Transverse colon (tissue), 3 donors: ENCODE measurements at regions not wholly inside any gene's neighbourhood (a gene's known extent, or its start where the extent isn't known, plus 50 kb on each side); places are given as distances from the start of the nearest gene placed in this dataset.

Experiments used
- POLR2A ChIP-seq: fragments of 450-650 bp; IDR thresholded peaks from one replicate; pipeline ENCODE4 v1.6.1; 2016; ENCODE audit warnings: antibody characterized with exemption, mild to moderate bottlenecking, moderate library complexity
- POLR2AphosphoS5 ChIP-seq, 3 donors: sonication (generic); formaldehyde crosslinking; IDR thresholded peaks; one replicate each; pipeline ENCODE4 v1.6.1; 2016; ENCODE audit warnings: antibody characterized with exemption in 3 of 3

- TF ChIP-seq POLR2A (no peak), POLR2AphosphoS5 (IDR thresholded peaks at IDR 0.05) (no peak)
Observed at GRCh38 chr16:86709902-86710601, 131.7 kb downstream of the FOXL1 start.
